Left lung (tissue), 4 donors: ENCODE measurements at regions not wholly inside any gene's neighbourhood (a gene's known extent, or its start where the extent isn't known, plus 50 kb on each side); places are given as distances from the start of the nearest gene placed in this dataset.

ENCODE experiments used
- ATAC-seq: fragments of 200-7000 bp; cut with Tn5 transposase; one replicate; pipeline ENCODE4 v1.9.1; 2020; ENCODE audit warnings: moderate library complexity
- DNase-seq, 4 donors: peaks; one replicate each; pipeline ENCODE4 v3.0.0-alpha.2; 2013 to 2020
- H3K27ac ChIP-seq, 2 donors: fragments of 200-600 bp; sonication (generic) in 1 of 2; one replicate each; pipeline versions ENCODE4 v1.5.0 to v1.8.0; 2020 to 2021
- H3K27me3 ChIP-seq, 2 donors: fragments of 200-600 bp; sonication (generic) in 1 of 2; one replicate each; pipeline versions ENCODE4 v1.5.0 to v1.8.0; 2020 to 2021
- H3K36me3 ChIP-seq, 2 donors: fragments of 200-600 bp; sonication (generic) in 1 of 2; one replicate each; pipeline versions ENCODE4 v1.5.0 to v1.8.0; 2020 to 2021
- H3K4me1 ChIP-seq, 2 donors: fragments of 200-600 bp; one replicate each; pipeline ENCODE4 v1.8.0; 2021
- H3K4me3 ChIP-seq, 2 donors: fragments of 200-600 bp; sonication (generic) in 1 of 2; one replicate each; pipeline versions ENCODE4 v1.5.0 to v1.8.0; 2020 to 2021; ENCODE audit warnings: mild to moderate bottlenecking in 1 of 2
- H3K9me3 ChIP-seq, 2 donors: fragments of 200-600 bp; sonication (generic) in 1 of 2; one replicate each; pipeline versions ENCODE4 v1.5.0 to v1.8.0; 2020 to 2021
- CTCF ChIP-seq, 2 donors: fragments of 200-600 bp; sonication (generic) in 1 of 2; IDR thresholded peaks; one replicate each; pipeline versions ENCODE4 v1.5.0 to v1.8.0; 2021; ENCODE audit warnings: antibody characterized with exemption in 2 of 2
- intact Hi-C, 2 donors: fragments of 100-400 bp; cut with DNase I; formaldehyde crosslinking; loops; one replicate each; pipeline versions ENCODE4 v1.11.2 to v1.14.2; 2022
- donor health status: DM: no; HTN: yes; CAD: no.
- donor health status: DM: no; HTN: no; CAD: no.

- no peaks in the 10 kb centered on the region for H3K27me3 ChIP-seq
- no peak overlapping the region for H3K27ac ChIP-seq
- H3K4me3 ChIP-seq = no peak overlapping the region
- no peaks in the 10 kb centered on the region for H3K36me3 ChIP-seq
- no peak for TF ChIP-seq CTCF (IDR thresholded peaks at IDR 0.05)
- no peaks in the 10 kb centered on the region for H3K9me3 ChIP-seq
- intact Hi-C loops = no loop called here
- DNase-seq (no peak), ATAC-seq (no peak)
- no peaks in the 10 kb centered on the region for H3K4me1 ChIP-seq
Observed at GRCh38 chr10:109405338-109405737, 518.0 kb downstream of the XPNPEP1 start.

GRCh38 chr10:109403551-109403950 lies 519.8 kb downstream of the XPNPEP1 start:
- Histone ChIP-seq H3K4me1 (no peaks in the 10 kb centered on the region), H3K4me3 (no peak overlapping the region), H3K27me3 (no peaks in the 10 kb centered on the region), H3K9me3 (no peaks in the 10 kb centered on the region), H3K27ac (no peak overlapping the region), H3K36me3 (no peaks in the 10 kb centered on the region)
- no peak for TF ChIP-seq CTCF (IDR thresholded peaks at IDR 0.05)
- ATAC-seq = no peak
- DNase-seq = no peak
- intact Hi-C loops = no loop called here

GRCh38 chr10:109393425-109393824 lies 529.9 kb downstream of the XPNPEP1 start:
- no peaks in the 10 kb centered on the region for H3K4me1 ChIP-seq
- no peaks in the 10 kb centered on the region for H3K27me3 ChIP-seq
- H3K4me3 ChIP-seq = no peak overlapping the region
- H3K27ac ChIP-seq = no peak overlapping the region
- peaks cover 0 to 3% of the 10 kb centered on the region in 2 donors for H3K9me3 ChIP-seq
- TF ChIP-seq CTCF (IDR thresholded peaks at IDR 0.05) = no peak
- ATAC-seq (no peak), DNase-seq (no peak)
- intact Hi-C loops = no loop called here
- no peaks in the 10 kb centered on the region for H3K36me3 ChIP-seq

- H3K9me3 ChIP-seq = no peaks in the 10 kb centered on the region
- DNase-seq (no peak), ATAC-seq (no peak)
- TF ChIP-seq CTCF (IDR thresholded peaks at IDR 0.05) = no peak
- intact Hi-C loops = no loop called here
- H3K4me1 ChIP-seq = no peaks in the 10 kb centered on the region
- H3K4me3 ChIP-seq = no peak overlapping the region
- no peaks in the 10 kb centered on the region for H3K27me3 ChIP-seq
- H3K27ac ChIP-seq = no peak overlapping the region
- H3K36me3 ChIP-seq = no peaks in the 10 kb centered on the region
Observed at GRCh38 chr10:109386921-109387320, 536.4 kb downstream of the XPNPEP1 start.

- no peak for TF ChIP-seq CTCF (IDR thresholded peaks at IDR 0.05)
- ATAC-seq = no peak
- intact Hi-C loops = no loop called here
- H3K4me1 ChIP-seq = no peaks in the 10 kb centered on the region
- no peak for DNase-seq
- H3K9me3 ChIP-seq = no peaks in the 10 kb centered on the region
- H3K27ac ChIP-seq = no peak overlapping the region
- no peaks in the 10 kb centered on the region for H3K36me3 ChIP-seq
- no peak overlapping the region for H3K4me3 ChIP-seq
- H3K27me3 ChIP-seq = no peaks in the 10 kb centered on the region
Observed at GRCh38 chr10:109386101-109386500, 537.2 kb downstream of the XPNPEP1 start.
